Glomerular visceral epithelial cell (primary cell): ENCODE measurements at regions not wholly inside any gene's neighbourhood (a gene's known extent, or its start where the extent isn't known, plus 50 kb on each side); places are given as distances from the start of the nearest gene placed in this dataset.
"Not testable (repeated sequence)": the region's sequence is repeated elsewhere in the genome, so short reads cannot be mapped to it uniquely, and the experiment has no call there.

Experiments
- DNase-seq: peaks from one replicate; pipeline ENCODE4 v3.0.0-alpha.2; 2016; ENCODE audit errors: extremely low spot score

- DNase-seq: no peak
Observed at GRCh38 chr2:142332196-142332595, 201.4 kb upstream of the LRP1B start.

GRCh38 chr2:142330458-142330857, 199.6 kb upstream of the LRP1B start:
- DNase-seq: no peak

GRCh38 chr2:142325870-142326269, 195.1 kb upstream of the LRP1B start:
- no peak for DNase-seq

GRCh38 chr2:142323206-142323605, 192.4 kb upstream of the LRP1B start:
- DNase-seq: no peak

DNA sequence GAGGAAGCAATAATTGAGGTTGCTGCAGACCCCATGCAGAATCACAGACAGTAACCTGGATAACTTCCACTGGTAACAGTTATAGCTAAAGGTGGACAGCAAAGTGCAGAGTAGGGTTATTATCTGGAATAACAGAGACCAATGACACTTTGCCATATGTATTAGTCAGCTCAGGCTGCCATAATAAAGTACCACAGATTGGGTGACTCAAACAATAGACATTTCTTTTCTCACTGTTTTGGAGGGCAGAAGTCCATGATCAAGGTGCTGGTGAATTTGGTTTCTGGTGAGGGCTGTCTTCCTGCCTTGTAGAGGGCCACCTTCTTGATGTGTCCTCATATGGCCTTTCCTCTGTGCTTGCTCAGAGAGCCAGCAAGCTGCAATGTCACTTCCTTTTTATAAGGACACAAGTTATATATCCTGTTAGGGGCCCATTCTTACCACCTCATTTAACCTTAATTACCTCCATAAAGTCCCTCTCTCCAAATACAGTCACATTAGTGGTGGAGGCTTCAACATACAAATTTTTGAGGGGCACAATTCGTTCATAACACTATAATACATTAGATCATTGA, 191.0 kb upstream of the LRP1B start:
- peak; percentile 38 for DNase-seq

DNA sequence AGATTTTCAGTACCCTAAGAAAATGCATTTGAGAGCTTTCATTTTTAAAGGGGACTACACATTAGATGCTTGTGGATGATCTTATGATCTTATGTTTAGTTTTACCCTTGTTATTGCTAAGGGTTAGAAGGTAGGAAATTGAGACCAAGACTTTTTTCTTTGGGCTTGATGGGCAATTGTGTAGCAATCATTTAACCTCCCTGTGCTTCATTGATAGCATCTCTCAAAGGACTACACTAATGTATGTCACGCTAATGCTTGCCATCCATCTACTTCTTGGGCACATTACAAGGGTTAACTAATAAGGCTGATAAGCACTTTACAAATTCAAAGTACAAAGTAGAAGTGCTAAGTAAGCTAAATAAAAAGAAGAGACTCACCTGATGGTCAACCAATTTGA, 189.3 kb upstream of the LRP1B start:
- DNase-seq: no peak

DNA sequence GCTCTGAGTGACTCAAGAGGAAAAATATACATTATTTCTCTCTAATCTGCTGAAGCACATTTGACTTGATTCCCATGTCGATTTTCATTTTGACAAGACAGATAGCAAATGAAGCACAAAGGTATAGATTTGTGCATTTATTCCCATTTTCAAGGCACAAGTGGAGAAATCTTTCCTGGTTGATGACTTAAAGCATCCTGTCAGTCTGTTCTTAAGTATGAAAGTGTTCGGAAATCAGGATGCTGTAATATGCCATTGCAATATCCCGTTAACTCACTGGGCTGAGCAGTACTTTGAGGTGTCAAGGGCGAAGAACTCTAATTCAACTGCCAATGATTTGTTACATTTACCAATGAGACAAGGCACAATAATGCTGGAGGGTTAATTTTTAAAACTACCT, 185.2 kb upstream of the LRP1B start:
- DNase-seq: no peak

DNA sequence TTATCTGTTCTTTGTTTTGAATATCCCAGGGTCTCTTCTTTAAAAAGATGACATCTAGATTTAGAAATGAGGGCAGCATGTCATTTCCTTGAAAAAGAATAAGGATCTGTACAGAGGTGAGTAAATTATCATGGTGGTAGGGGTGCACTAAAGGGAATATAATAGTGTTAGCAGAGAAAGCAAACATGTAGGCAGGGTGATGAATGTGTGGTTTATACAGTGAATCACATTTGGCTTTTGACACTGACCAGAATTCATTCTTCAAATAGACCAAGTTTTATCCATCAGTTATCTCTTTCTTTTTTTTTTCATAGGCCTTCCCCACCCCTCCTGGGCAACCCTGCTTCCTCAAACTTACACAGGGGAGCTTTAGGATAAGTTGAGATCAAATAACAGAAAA, 184.5 kb upstream of the LRP1B start:
- DNase-seq: no peak

- DNase-seq: no peak
Observed at GRCh38 chr2:142314164-142314563, 183.3 kb upstream of the LRP1B start.

GRCh38 chr2:142310530-142310929, 179.7 kb upstream of the LRP1B start:
- DNase-seq: no peak

DNA sequence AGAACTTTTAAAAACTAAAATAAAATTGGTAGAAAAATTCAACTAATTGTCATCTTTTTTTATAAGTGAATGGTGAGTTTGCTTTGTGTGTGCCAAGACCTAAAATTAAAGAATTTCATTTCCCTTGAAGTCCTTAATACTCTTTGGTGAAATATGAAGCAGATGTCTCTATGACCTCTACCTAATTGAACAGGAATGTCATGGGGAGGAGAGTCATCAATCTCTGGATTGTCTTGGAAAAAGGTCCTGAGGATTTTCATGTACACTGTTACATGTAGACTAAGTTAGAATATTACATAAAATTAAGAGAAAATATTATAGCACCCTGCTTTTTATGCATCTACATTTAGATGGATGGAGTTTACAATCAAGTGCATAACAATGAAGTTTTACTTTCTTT, 177.9 kb upstream of the LRP1B start:
- no peak for DNase-seq

- peak; percentile 40 for DNase-seq
Observed at GRCh38 chr2:142307616-142308115, 176.8 kb upstream of the LRP1B start.

DNA sequence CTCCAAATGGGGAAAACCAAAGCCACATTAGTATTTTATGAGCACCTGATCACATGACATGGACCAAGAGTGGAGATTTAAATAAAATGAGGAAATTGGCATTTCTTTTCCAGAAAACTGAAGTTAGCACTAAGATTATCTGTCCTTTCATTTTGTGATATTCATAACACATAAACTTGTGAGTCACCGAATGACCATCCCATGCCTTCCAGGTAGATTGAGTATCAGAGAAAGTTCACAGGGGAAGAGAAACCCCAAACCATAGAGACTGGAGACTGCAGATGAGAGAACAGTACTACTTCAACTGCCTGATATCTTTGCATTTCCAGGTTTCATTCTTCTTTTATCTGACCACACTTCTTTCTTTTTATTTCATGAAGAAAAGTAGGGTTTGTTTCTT, 176.3 kb upstream of the LRP1B start:
- DNase-seq: no peak

DNA sequence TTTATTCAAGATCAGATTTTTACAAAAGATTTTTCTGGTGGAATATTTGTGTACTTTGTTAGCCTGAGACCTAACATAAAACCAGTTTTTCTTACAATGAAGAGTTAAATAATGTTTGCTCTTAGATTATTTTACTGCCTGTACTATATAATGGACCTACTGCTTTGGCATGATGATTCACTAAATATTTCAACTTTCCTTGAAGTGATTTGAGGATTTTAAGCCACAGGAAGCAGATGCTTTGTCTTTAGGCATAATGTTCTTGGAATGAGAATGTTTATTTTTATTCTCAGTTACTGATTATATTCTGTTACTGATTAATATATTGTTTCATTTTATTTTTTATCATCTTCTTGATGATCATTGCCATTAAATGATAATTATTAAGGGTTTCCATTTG, 175.3 kb upstream of the LRP1B start:
- peak; percentile 33 for DNase-seq

DNA sequence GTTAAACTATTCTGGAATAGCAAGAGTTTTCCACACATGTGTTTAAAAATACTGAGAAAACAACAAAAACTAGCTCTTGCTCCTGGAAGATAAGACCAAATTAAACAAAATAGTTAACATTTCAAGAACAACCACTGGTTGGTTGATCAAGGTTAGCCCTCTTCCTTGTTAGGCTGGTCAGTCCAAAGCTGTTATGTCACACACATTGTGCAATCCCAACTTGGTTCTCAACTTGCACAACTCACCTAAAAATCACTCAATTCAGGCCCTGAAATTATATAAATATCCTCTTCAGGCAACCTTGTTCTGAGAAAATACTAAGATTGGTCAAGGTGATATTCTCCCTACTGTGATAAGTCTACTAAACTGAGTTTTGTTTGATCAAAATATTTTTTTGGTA, 169.7 kb upstream of the LRP1B start:
- DNase-seq: no peak

- no peak for DNase-seq
Observed at GRCh38 chr2:142299021-142299420, 168.2 kb upstream of the LRP1B start.

DNA sequence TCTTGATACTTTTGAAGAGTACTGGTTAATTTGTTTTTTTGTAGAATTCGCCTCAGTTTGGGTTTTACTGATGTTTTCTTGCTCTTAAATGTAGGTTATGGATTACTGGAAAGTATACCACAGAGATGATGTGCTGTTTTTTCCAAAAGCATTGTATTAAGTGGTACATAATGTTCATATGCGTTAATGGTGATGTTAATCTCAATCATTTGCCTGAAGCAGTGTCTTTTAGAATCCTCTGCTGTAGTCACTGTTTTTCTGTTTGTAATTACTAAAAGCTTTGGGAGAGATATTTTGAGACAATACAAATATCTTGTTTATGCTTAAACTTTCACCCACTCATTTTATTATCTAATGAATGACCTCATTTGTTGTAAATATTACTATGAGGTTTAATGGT, 163.4 kb upstream of the LRP1B start:
- no peak for DNase-seq

DNA sequence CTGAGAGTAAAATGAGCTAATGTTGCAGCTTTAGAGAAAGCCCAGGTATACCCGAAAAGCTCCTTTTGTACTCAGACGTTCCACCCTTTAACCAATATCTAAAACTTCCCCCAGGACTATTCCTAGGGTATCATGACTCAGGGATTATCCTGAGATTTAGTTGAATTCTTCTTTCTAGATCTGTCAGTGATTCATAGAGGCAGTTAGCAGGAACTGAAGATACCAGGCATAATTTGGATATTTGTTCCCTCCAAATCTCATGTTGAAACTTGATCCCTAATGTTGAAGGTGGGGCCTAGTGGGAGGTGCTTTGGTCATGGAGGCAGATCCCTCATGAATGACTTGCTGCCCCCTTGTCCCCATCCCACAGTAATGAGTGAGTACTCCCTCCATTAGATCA, 161.2 kb upstream of the LRP1B start:
- no peak for DNase-seq

GRCh38 chr2:142290931-142291330, 160.1 kb upstream of the LRP1B start:
- DNase-seq: no peak

DNA sequence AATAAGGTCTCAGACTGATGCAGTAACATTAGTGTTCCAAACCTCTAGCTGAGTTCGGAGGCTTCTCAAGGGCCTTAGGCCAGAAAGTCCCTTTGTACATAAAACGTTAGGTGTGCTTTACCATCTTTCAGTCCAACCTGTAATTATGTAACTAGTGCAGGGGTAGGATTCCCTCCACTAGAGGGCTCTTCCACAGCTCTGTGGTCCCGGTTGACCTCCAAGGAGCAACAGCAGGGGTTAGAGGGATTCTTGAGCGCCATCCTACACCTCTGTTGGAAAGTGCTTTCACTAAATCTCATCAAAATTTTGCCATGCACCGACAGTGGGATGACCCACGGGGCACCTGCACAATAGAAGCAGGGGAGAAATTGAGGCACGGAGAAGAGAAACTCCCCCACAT, 155.8 kb upstream of the LRP1B start:
- no peak for DNase-seq

- no peak for DNase-seq
Observed at GRCh38 chr2:142285480-142285879, 154.7 kb upstream of the LRP1B start.

GRCh38 chr2:142284336-142284735, 153.5 kb upstream of the LRP1B start:
- not testable (repeated sequence) for DNase-seq

DNA sequence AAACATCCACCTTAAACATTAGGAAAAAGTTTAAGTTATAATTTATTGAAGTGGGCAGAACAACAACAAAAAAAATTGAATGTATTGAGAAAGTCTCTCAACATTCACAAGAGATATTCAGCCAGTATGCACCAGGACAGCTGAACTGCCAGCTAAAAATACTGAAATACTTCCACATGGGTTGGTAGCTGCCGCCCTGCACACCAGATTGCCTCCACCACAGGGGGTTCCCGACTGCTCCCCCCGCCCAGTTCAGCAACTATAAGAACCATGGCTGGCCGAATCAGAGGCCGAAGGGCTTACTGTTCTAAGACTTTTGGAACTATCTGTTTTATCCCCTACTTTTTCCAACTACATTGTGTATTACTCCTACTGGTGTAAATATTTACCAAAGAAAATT, 150.0 kb upstream of the LRP1B start:
- no peak for DNase-seq

DNA sequence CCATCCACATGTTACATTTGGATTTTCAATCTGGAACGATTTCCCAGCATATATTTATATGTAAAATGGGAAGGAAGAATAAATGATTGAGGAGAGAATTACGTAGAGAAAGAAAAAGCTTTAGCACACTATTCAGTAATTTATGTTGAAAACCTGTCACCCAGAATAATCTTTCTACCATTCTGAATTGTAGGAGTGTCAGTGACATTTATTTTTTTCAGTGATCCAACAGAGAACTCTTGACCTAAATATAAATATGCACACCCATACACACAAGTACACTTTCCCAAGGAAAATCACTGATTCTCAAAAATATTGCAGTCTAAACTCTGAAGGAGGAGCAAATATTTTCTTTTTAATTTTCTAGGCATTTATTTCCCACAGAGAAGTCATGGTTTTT, 140.2 kb upstream of the LRP1B start:
- no peak for DNase-seq
